ENCODE measurements at regions not wholly inside any gene's neighbourhood (a gene's known extent, or its start where the extent isn't known, plus 50 kb on each side); places are given as distances from the start of the nearest gene placed in this dataset.

DNA sequence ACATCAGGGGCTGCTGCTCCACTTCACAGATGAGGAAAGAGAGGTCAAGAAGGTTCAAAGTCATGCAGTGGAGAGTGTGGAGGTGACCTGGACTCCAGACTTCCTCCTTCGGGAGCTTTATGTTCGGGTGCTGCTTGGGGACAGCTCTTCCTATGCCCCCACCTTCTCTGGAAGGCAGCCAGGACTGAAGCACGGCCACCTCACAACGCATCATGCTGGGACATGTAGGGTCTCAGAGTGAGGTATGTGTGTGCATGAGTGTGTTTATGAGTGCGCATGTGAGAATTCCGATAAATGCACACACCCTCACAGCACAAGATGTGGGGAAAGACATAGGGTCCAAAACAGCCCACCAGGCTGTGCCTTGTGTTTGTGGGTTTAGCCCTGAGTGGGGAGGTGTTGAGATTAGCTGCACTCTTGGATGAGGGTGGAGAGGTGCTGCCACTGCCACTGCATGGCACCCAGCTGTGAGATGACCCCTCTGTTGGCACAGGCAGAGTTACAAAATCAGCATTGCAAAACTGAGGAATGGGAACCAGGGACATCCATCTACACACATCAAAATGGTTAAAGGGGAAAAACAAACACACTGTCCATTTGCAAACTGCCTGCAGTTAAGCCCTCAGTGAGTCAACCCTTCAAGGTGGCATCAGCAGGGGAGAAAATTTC lies 367.4 kb downstream of the SEC14L1 start:
- H3K27ac ChIP-seq (ENCODE audit: low read length) = no peak overlapping the region
- no peak overlapping the region for H3K4me3 ChIP-seq (ENCODE audit: low read length)
- H3K4me1 ChIP-seq (ENCODE audit: control insufficient read depth, insufficient read depth, low read length) = peaks cover 8% of the 10 kb centered on the region
- DNase-seq = no peak
- no peaks in the 10 kb centered on the region for H3K27me3 ChIP-seq (ENCODE audit: control insufficient read depth, insufficient read depth, low read length)
- WGBS (ENCODE audit: insufficient coverage) = no CpG with 5 or more reads among the region's 6 CpGs
- H3K9me3 ChIP-seq (replicated peaks; ENCODE audit: control insufficient read depth, low read depth, low read length) = peaks cover 12% of the 10 kb centered on the region
- no peaks in the 10 kb centered on the region for H3K36me3 ChIP-seq (ENCODE audit: control insufficient read depth, insufficient read depth, low read length)

DNA sequence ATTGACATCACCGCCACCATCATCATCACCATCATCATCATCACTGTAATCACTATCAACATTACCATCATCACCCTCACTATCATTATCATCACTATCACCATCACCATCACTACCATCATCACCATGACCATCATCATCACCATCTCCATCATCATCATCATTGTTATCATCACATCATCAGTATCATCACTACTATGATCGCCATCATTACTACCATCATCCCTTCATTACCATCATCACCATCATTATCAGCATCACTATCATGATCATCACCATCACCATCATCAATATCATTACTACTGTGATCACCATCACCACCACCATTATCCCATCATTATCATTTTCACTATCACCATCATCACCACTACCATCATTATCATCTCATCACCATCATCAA lies 368.3 kb downstream of the SEC14L1 start:
- Histone ChIP-seq H3K4me1 (ENCODE audit: control insufficient read depth, insufficient read depth, low read length) (peaks cover 6% of the 10 kb centered on the region), H3K4me3 (ENCODE audit: low read length) (no peak overlapping the region), H3K36me3 (ENCODE audit: control insufficient read depth, insufficient read depth, low read length) (no peaks in the 10 kb centered on the region), H3K9me3 (replicated peaks; ENCODE audit: control insufficient read depth, low read depth, low read length) (peaks cover 12% of the 10 kb centered on the region), H3K27me3 (ENCODE audit: control insufficient read depth, insufficient read depth, low read length) (no peaks in the 10 kb centered on the region), H3K27ac (ENCODE audit: low read length) (no peak overlapping the region)
- 100% methylated on average over 2 of the region's 2 CpGs for WGBS (ENCODE audit: insufficient coverage)
- DNase-seq = no peak

DNA sequence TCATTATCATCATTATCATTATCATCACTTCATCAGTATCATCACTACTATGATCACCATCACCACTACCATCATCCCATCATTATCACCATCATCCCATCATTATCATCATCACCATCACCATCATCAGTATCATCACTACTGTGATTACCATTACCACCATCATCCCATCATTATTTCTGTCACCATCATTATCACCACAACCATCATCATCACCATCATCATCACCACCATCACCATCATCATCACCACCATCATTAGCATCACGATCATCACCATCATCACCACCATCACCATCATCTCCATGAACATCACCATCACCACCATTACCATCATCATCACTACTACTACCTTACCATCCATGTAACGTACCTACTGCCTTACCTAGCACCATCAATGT lies 368.8 kb downstream of the SEC14L1 start:
- no peaks in the 10 kb centered on the region for H3K36me3 ChIP-seq (ENCODE audit: control insufficient read depth, insufficient read depth, low read length)
- 100% methylated on average over 2 of the region's 2 CpGs for WGBS (ENCODE audit: insufficient coverage)
- H3K27ac ChIP-seq (ENCODE audit: low read length) = no peak overlapping the region
- no peak overlapping the region for H3K4me3 ChIP-seq (ENCODE audit: low read length)
- H3K27me3 ChIP-seq (ENCODE audit: control insufficient read depth, insufficient read depth, low read length) = no peaks in the 10 kb centered on the region
- no peak for DNase-seq
- H3K9me3 ChIP-seq (replicated peaks; ENCODE audit: control insufficient read depth, low read depth, low read length) = peaks cover 12% of the 10 kb centered on the region
- peaks cover 1% of the 10 kb centered on the region for H3K4me1 ChIP-seq (ENCODE audit: control insufficient read depth, insufficient read depth, low read length)

DNA sequence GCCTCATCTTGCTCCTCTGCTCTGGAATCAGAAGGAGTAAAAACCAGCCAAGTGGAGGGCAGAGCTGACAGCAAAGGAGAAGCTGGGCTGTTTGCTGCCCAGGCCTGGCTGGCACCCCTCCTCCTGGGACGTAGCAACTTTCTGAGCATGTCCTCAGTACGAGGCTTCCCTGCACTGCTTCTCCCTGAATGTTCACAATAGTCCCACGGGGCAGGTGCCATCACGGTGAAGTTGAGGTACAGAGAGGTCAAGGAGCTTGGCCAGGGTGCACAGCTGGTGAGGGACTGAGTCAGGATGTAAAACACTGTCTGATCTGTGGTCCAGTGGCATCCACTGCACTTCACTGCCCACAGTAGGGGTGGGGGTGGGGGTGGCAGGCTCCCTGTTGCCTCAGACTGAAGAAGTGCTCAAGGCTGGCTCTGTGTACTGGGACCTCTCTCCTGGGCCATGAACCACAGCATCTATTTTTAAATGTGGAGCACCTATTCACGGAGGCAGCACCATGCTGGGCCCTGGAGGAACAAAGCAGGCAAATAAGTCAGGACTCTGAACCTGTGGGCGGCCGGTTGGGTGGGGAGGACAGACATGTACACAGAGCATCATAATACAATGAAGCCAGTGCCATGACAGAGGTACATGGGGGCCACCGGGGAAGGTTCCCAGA lies 369.5 kb downstream of the SEC14L1 start:
- no peak overlapping the region for H3K4me3 ChIP-seq (ENCODE audit: low read length)
- DNase-seq = no peak
- WGBS (ENCODE audit: insufficient coverage) = 90% methylated on average over 7 of the region's 8 CpGs
- H3K9me3 ChIP-seq (replicated peaks; ENCODE audit: control insufficient read depth, low read depth, low read length) = peaks cover 12% of the 10 kb centered on the region
- H3K27me3 ChIP-seq (ENCODE audit: control insufficient read depth, insufficient read depth, low read length) = no peaks in the 10 kb centered on the region
- H3K36me3 ChIP-seq (ENCODE audit: control insufficient read depth, insufficient read depth, low read length) = no peaks in the 10 kb centered on the region
- H3K4me1 ChIP-seq (ENCODE audit: control insufficient read depth, insufficient read depth, low read length) = no peaks in the 10 kb centered on the region
- H3K27ac ChIP-seq (ENCODE audit: low read length) = no peak overlapping the region

DNA sequence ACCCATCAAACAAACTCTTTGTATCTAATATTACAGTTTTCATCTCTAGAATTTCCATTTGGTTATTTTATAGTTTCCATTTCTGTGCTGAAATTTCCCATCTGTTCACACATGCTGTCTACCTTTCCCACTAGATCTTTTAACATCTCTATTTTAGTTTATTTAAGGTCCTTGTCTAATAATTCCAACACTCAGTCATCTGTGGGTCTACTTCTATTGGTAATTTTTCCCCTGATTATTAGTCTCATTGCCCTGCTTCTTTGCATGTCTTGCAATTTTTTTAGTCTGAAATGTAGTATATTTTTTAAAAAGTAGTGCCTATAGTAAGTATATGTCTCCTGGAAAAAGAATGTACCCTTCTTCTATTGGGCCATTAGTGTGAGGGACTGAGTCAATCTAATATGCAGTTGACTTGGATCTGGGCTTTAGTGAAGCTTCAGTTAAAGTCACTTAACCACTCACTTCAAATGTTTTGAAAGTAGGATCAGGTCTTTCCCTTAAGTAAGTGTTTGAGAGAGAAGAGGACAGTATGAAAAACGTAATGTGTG lies 370.8 kb downstream of the SEC14L1 start:
- Histone ChIP-seq H3K36me3 (ENCODE audit: control insufficient read depth, insufficient read depth, low read length) (no peaks in the 10 kb centered on the region), H3K9me3 (replicated peaks; ENCODE audit: control insufficient read depth, low read depth, low read length) (peaks cover 12% of the 10 kb centered on the region), H3K4me1 (ENCODE audit: control insufficient read depth, insufficient read depth, low read length) (no peaks in the 10 kb centered on the region), H3K27ac (ENCODE audit: low read length) (no peak overlapping the region), H3K27me3 (ENCODE audit: control insufficient read depth, insufficient read depth, low read length) (no peaks in the 10 kb centered on the region), H3K4me3 (ENCODE audit: low read length) (no peak overlapping the region)
- no peak for DNase-seq
- no CpG with 5 or more reads among the region's 1 CpG for WGBS (ENCODE audit: insufficient coverage)

DNA sequence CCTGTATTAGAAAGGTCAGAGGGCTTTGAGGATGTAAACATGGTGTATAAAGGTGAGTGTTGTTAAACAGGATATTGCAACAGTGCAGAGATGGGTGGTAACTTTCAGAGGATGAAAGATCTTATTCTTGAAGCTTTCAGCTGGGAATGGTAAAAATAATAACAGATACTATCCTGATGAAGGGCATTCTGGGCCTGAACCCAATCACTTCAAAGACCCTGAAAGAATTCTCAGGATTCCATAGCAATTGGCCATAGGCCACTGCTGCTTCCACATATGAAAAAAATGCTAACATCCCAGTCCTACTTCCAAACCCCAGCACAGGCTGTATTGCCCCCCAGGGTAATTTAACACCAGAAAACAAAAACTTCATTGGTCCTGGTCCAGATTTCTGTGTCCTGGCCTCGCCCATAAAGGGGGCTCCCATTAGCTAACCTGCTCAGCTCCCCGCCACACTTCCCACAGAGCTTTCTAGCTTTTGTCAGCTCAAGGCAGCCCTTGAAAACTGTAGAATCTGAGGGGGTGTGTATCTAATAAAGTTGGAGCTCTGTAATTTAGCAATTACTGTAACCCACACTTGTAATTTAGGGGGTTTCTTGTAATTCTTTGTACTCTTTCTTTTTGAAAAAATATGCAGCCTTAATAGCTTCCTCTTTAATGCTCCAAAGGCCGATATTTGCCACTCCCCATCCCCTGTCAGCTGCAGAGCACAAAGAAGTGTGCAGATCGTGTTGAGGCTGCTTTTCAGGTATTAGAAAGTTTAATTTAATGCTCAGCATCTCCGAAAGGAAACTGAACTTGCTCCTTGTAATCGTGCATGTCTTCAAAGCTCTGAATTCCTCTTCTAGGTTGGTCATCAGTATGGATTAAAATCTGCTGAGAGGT lies 371.5 kb downstream of the SEC14L1 start:
- Histone ChIP-seq H3K36me3 (ENCODE audit: control insufficient read depth, insufficient read depth, low read length) (no peaks in the 10 kb centered on the region), H3K27ac (ENCODE audit: low read length) (no peak overlapping the region), H3K9me3 (replicated peaks; ENCODE audit: control insufficient read depth, low read depth, low read length) (peaks cover 12% of the 10 kb centered on the region), H3K4me3 (ENCODE audit: low read length) (no peak overlapping the region), H3K27me3 (ENCODE audit: control insufficient read depth, insufficient read depth, low read length) (no peaks in the 10 kb centered on the region), H3K4me1 (ENCODE audit: control insufficient read depth, insufficient read depth, low read length) (no peaks in the 10 kb centered on the region)
- no CpG with 5 or more reads among the region's 6 CpGs for WGBS (ENCODE audit: insufficient coverage)
- no peak for DNase-seq

DNA sequence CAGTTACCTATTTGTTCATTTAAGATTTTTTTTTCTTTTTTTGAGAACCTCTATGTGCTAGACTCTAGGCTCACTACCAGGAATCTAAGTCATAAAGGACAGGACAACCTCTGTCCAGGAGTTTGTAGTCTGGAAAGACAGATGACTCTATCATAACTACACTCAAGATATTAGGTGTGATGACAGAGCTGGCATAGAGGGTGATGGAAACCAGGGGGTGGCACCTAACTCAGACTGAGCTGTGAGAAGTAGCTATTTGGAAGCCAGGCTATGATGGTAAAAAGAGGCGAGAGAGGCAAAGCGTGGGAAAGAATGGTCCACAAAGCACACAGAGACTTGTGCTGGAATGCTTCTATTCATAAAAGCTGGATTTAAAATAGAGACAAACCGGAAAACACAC lies 372.3 kb downstream of the SEC14L1 start:
- H3K27me3 ChIP-seq (ENCODE audit: control insufficient read depth, insufficient read depth, low read length) = no peaks in the 10 kb centered on the region
- 71% methylated on average over 2 of the region's 3 CpGs for WGBS (ENCODE audit: insufficient coverage)

DNA sequence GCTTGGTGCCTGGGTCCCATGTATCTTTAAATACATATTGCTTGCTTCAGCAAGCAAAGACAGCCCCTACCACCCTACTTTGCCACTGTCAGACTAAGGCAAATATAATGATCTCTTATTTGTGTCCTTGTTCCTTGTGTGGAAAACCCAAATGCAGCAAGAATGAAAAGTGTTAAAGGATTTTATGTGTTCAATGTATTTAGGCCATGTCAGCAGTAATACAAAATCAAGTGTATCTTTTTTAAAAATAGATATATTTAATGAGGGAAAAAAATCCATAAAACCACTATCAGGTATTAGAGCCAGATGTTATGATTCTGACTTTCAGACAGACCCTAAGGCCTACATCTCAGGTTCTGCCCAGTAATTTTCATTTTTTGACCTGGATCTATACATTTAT lies 374.5 kb downstream of the SEC14L1 start:
- Histone ChIP-seq H3K27me3 (ENCODE audit: control insufficient read depth, insufficient read depth, low read length) (no peaks in the 10 kb centered on the region), H3K4me3 (ENCODE audit: low read length) (no peak overlapping the region), H3K4me1 (ENCODE audit: control insufficient read depth, insufficient read depth, low read length) (no peaks in the 10 kb centered on the region), H3K27ac (ENCODE audit: low read length) (no peak overlapping the region), H3K9me3 (replicated peaks; ENCODE audit: control insufficient read depth, low read depth, low read length) (peaks cover 12% of the 10 kb centered on the region), H3K36me3 (ENCODE audit: control insufficient read depth, insufficient read depth, low read length) (no peaks in the 10 kb centered on the region)
- DNase-seq = no peak

More for the DNA sequence above, 372.3 kb downstream of the SEC14L1 start:
- DNase-seq = no peak
- Histone ChIP-seq H3K4me3 (ENCODE audit: low read length) (no peak overlapping the region), H3K4me1 (ENCODE audit: control insufficient read depth, insufficient read depth, low read length) (no peaks in the 10 kb centered on the region), H3K27ac (ENCODE audit: low read length) (no peak overlapping the region), H3K36me3 (ENCODE audit: control insufficient read depth, insufficient read depth, low read length) (no peaks in the 10 kb centered on the region), H3K9me3 (replicated peaks; ENCODE audit: control insufficient read depth, low read depth, low read length) (peaks cover 12% of the 10 kb centered on the region)

DNA sequence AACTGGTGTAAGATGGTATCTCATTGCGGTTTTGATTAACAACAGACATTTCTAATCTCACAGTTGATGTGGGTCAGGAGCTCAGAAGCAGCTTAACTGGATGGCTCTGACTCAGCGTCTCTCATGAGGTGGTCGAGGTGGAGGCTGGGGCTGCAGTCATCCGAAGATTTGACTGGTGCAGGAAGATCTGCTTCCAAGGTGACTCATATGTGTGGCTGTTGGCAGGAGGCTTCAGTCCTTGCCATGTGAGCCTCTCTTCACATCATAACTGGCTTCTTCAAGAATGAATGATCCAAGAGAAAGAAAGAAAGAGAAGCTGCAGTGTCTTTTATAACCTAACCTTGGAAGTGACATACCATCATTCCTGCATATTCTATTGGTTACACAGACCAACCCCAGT lies 376.1 kb downstream of the SEC14L1 start:
- DNase-seq = no peak
- Histone ChIP-seq H3K36me3 (ENCODE audit: control insufficient read depth, insufficient read depth, low read length) (no peaks in the 10 kb centered on the region), H3K4me1 (ENCODE audit: control insufficient read depth, insufficient read depth, low read length) (no peaks in the 10 kb centered on the region), H3K27ac (ENCODE audit: low read length) (no peak overlapping the region), H3K4me3 (ENCODE audit: low read length) (no peak overlapping the region), H3K27me3 (ENCODE audit: control insufficient read depth, insufficient read depth, low read length) (no peaks in the 10 kb centered on the region), H3K9me3 (replicated peaks; ENCODE audit: control insufficient read depth, low read depth, low read length) (no peaks in the 10 kb centered on the region)
- WGBS (ENCODE audit: insufficient coverage) = 81% methylated on average over 3 of the region's 4 CpGs

DNA sequence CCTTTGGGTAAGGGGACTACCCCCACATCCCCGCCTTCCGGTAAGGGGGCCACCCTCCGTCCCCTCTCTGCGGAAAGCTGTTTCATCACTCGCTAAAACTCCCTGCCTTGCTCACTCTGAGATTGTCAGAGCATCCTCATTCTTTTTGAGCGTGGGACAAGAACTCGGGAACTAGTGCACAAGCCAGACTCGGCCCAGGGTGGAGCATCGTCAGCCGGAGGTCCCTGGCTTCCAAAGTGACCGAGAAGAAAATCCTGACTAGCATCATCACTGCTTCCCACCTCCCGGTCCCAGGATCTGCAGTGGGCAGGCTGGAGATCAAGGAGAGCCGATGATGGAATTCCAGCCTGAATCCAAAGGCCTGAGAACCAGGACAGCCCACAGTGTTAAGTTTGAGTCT lies 380.3 kb downstream of the SEC14L1 start:
- WGBS (ENCODE audit: insufficient coverage) = 82% methylated on average over 13 of the region's 13 CpGs
- no peak overlapping the region for H3K27ac ChIP-seq (ENCODE audit: low read length)
- DNase-seq = no peak
- peaks cover 4% of the 10 kb centered on the region for H3K27me3 ChIP-seq (ENCODE audit: control insufficient read depth, insufficient read depth, low read length)
- no peaks in the 10 kb centered on the region for H3K9me3 ChIP-seq (replicated peaks; ENCODE audit: control insufficient read depth, low read depth, low read length)
- no peaks in the 10 kb centered on the region for H3K4me1 ChIP-seq (ENCODE audit: control insufficient read depth, insufficient read depth, low read length)
- H3K4me3 ChIP-seq (ENCODE audit: low read length) = no peak overlapping the region
- no peaks in the 10 kb centered on the region for H3K36me3 ChIP-seq (ENCODE audit: control insufficient read depth, insufficient read depth, low read length)

Measured in muscle of leg (tissue), 3 donors.